ENCODE measurements at regions not wholly inside any gene's neighbourhood (a gene's known extent, or its start where the extent isn't known, plus 50 kb on each side); places are given as distances from the start of the nearest gene placed in this dataset.

GRCh38 chr3:187998611-187999010, 155.3 kb upstream of the LPP start:
- TF ChIP-seq, protein P1, sequence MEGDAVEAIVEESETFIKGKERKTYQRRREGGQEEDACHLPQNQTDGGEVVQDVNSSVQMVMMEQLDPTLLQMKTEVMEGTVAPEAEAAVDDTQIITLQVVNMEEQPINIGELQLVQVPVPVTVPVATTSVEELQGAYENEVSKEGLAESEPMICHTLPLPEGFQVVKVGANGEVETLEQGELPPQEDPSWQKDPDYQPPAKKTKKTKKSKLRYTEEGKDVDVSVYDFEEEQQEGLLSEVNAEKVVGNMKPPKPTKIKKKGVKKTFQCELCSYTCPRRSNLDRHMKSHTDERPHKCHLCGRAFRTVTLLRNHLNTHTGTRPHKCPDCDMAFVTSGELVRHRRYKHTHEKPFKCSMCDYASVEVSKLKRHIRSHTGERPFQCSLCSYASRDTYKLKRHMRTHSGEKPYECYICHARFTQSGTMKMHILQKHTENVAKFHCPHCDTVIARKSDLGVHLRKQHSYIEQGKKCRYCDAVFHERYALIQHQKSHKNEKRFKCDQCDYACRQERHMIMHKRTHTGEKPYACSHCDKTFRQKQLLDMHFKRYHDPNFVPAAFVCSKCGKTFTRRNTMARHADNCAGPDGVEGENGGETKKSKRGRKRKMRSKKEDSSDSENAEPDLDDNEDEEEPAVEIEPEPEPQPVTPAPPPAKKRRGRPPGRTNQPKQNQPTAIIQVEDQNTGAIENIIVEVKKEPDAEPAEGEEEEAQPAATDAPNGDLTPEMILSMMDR (IDR thresholded peaks at IDR 0.05): no peak
- TF ChIP-seq POLR2A (IDR thresholded peaks at IDR 0.05): no peak

Data from Peyer's patch (tissue), 4 donors.